BJ (cell line): ENCODE measurements at regions not wholly inside any gene's neighbourhood (a gene's known extent, or its start where the extent isn't known, plus 50 kb on each side); places are given as distances from the start of the nearest gene placed in this dataset.
A peak's percentile ranks its signal among the peaks of the same experiment; 100 is the strongest.

Experiments used
- CTCF ChIA-PET: fragments of 350-600 bp; formaldehyde crosslinking; extraction: SDS; loops from one replicate; lab custom pipeline; 2021; ENCODE audit warnings: antibody characterized with exemption, inconsistent platforms; lab: Yijun Ruan, JAX
- POLR2A ChIA-PET: fragments of 300-600 bp; sonication (Branson Sonifier 250); formaldehyde crosslinking; extraction: SDS; loops from one replicate; lab custom pipeline; 2021; ENCODE audit warnings: antibody characterized with exemption; lab: Charles Lee
- DNase-seq: peaks from one replicate; pipeline ENCODE4 v3.0.0-alpha.2; 2011; ENCODE audit warnings: low read depth
- H3K27me3 ChIP-seq: 2 replicates; pipeline ENCODE4 v1.6.0; 2011; ENCODE audit warnings: low read length; ENCODE audit not compliant: control insufficient read depth, insufficient read depth
- H3K36me3 ChIP-seq: 2 replicates; pipeline ENCODE4 v1.5.1; 2011; ENCODE audit warnings: low read length; ENCODE audit not compliant: control insufficient read depth, insufficient read depth
- H3K4me3 ChIP-seq: 2 replicates; pipeline ENCODE4 v1.5.1; 2011; ENCODE audit warnings: low read depth, mild to moderate bottlenecking, control low read depth, low read length
- CTCF ChIP-seq: IDR thresholded peaks from 2 replicates; pipeline ENCODE4 v1.5.1; 2011; ENCODE audit warnings: low read depth, mild to moderate bottlenecking, control low read depth, inconsistent platforms, low read length, moderate library complexity; ENCODE audit not compliant: insufficient read depth

GRCh38 chr5:149441986-149442385 lies 62.9 kb upstream of the IL17B start:
- no peak for DNase-seq
- H3K27me3 ChIP-seq = no peaks in the 10 kb centered on the region
- H3K4me3 ChIP-seq = no peak overlapping the region
- H3K36me3 ChIP-seq = no peaks in the 10 kb centered on the region
- ChIA-PET POLR2A (no interaction called here), CTCF (interaction anchor here (0.6 to 13.4 kb wide), 34 partner anchors 8 to 180 kb away, joined by 3 to 107 read pairs (median 8); partner anchors contain the start of genes ARHGEF37, CSNK1A1 and IL17B)
- TF ChIP-seq CTCF = no peak

- no peak for TF ChIP-seq CTCF
- POLR2A ChIA-PET = no interaction called here
- DNase-seq = no peak
- CTCF ChIA-PET = interaction anchor here (0.9 to 13.4 kb wide), 28 partner anchors 13 to 178 kb away, joined by 3 to 107 read pairs (median 10); partner anchors contain the start of genes ARHGEF37, CSNK1A1 and IL17B
- Histone ChIP-seq H3K36me3 (no peaks in the 10 kb centered on the region), H3K4me3 (no peak overlapping the region), H3K27me3 (no peaks in the 10 kb centered on the region)
These were observed 62.2 kb upstream of the IL17B start for GRCh38 chr5:149441194-149441753.

GRCh38 chr5:149439899-149440542 lies 60.9 kb upstream of the IL17B start:
- POLR2A ChIA-PET = no interaction called here
- Histone ChIP-seq H3K4me3 (no peak overlapping the region), H3K27me3 (no peaks in the 10 kb centered on the region), H3K36me3 (no peaks in the 10 kb centered on the region)
- CTCF ChIA-PET = interaction anchor here (0.6 to 9.7 kb wide), 13 partner anchors 37 to 179 kb away, joined by 3 to 93 read pairs (median 11); no protein-coding TSS in a partner anchor
- DNase-seq = no peak
- peak; percentile 40 for TF ChIP-seq CTCF

- DNase-seq = no peak
- H3K4me3 ChIP-seq = no peak overlapping the region
- POLR2A ChIA-PET = no interaction called here
- no peaks in the 10 kb centered on the region for H3K27me3 ChIP-seq
- no peak for TF ChIP-seq CTCF
- H3K36me3 ChIP-seq = no peaks in the 10 kb centered on the region
- CTCF ChIA-PET = interaction anchor here (2.5 to 9.7 kb wide), 7 partner anchors 52 to 180 kb away, joined by 11 to 93 read pairs (median 29); no protein-coding TSS in a partner anchor
These were observed 59.6 kb upstream of the IL17B start for GRCh38 chr5:149438711-149439132.

- no peak for TF ChIP-seq CTCF
- POLR2A ChIA-PET = no interaction called here
- Histone ChIP-seq H3K4me3 (no peak overlapping the region), H3K27me3 (no peaks in the 10 kb centered on the region), H3K36me3 (no peaks in the 10 kb centered on the region)
- CTCF ChIA-PET = interaction anchor here (2.5 to 9.7 kb wide), 7 partner anchors 51 to 180 kb away, joined by 11 to 93 read pairs (median 29); no protein-coding TSS in a partner anchor
- no peak for DNase-seq
These were observed 59.2 kb upstream of the IL17B start for GRCh38 chr5:149438281-149438680.
